ENCODE measurements at regions not wholly inside any gene's neighbourhood (a gene's known extent, or its start where the extent isn't known, plus 50 kb on each side); places are given as distances from the start of the nearest gene placed in this dataset.

- Histone ChIP-seq H3K36me3 (ENCODE audit: insufficient read depth, low read length) (no peaks in the 10 kb centered on the region), H2AFZ (ENCODE audit: low read length) (no peak overlapping the region), H4K20me1 (ENCODE audit: insufficient read depth, low read length) (no peaks in the 10 kb centered on the region), H3K79me2 (ENCODE audit: insufficient read depth, low read depth, low read length) (no peaks in the 10 kb centered on the region), H3K9me2 (ENCODE audit: insufficient read depth, low read length) (no peaks in the 10 kb centered on the region), H3K4me2 (ENCODE audit: low read length) (no peak overlapping the region), H3K4me3 (ENCODE audit: low read depth, low read length, poor library complexity, severe bottlenecking) (no peak overlapping the region), H3K27ac (ENCODE audit: low read depth, low read length, poor library complexity, severe bottlenecking) (no peak overlapping the region), H3K9me3 (ENCODE audit: low read length) (no peaks in the 10 kb centered on the region), H3K4me1 (ENCODE audit: insufficient read depth, low read length, poor library complexity, severe bottlenecking) (no peaks in the 10 kb centered on the region)
- POLR2A ChIA-PET = no interaction called here
- BruUV-seq (replicated peaks) = no TSS peak
- no peak for DNase-seq (ENCODE audit: low spot score)
- intact Hi-C loops (cut with micrococcal nuclease; ENCODE audit: unreplicated experiment) = no loop called here
- TF ChIP-seq, protein P1, sequence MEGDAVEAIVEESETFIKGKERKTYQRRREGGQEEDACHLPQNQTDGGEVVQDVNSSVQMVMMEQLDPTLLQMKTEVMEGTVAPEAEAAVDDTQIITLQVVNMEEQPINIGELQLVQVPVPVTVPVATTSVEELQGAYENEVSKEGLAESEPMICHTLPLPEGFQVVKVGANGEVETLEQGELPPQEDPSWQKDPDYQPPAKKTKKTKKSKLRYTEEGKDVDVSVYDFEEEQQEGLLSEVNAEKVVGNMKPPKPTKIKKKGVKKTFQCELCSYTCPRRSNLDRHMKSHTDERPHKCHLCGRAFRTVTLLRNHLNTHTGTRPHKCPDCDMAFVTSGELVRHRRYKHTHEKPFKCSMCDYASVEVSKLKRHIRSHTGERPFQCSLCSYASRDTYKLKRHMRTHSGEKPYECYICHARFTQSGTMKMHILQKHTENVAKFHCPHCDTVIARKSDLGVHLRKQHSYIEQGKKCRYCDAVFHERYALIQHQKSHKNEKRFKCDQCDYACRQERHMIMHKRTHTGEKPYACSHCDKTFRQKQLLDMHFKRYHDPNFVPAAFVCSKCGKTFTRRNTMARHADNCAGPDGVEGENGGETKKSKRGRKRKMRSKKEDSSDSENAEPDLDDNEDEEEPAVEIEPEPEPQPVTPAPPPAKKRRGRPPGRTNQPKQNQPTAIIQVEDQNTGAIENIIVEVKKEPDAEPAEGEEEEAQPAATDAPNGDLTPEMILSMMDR (conservative IDR thresholded peaks at IDR 0.05; ENCODE audit: low read length) = no peak
- TF ChIP-seq EZH2phosphoT487 (IDR thresholded peaks at IDR 0.05; ENCODE audit: borderline replicate concordance, low read depth, low read length) = no peak
- CTCF ChIA-PET (ENCODE audit: unreplicated experiment) = no interaction called here
These were observed 110.4 kb downstream of the AHR start for GRCh38 chr7:17408904-17409290.

DNA sequence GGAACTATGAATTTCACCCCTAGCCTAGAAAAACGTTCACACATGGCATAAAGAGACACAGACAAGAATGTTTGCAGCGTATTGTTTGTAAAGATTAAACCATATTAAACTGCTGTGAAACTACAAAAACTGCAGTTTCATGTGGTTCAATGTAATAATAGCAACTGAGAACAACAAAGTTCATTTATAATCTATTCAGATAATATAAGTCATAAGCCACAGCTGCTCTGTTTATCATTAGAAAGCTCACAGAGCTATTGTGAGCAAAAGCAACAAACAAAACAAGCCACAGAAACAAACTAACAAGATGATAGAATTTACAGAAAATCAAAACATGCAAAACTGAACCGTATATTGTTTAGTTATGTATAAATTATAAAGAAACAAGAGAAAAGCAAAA is 113.5 kb downstream of the AHR start:
- TF ChIP-seq, protein P1 (conservative IDR thresholded peaks at IDR 0.05; ENCODE audit: low read length) = no peak
- TF ChIP-seq EZH2phosphoT487 (IDR thresholded peaks at IDR 0.05; ENCODE audit: borderline replicate concordance, low read depth, low read length) = no peak
- Histone ChIP-seq H3K9me3 (ENCODE audit: low read length) (no peaks in the 10 kb centered on the region), H3K27ac (ENCODE audit: low read depth, low read length, poor library complexity, severe bottlenecking) (no peak overlapping the region), H3K9me2 (ENCODE audit: insufficient read depth, low read length) (no peaks in the 10 kb centered on the region), H3K36me3 (ENCODE audit: insufficient read depth, low read length) (no peaks in the 10 kb centered on the region), H3K4me3 (ENCODE audit: low read depth, low read length, poor library complexity, severe bottlenecking) (no peak overlapping the region), H4K20me1 (ENCODE audit: insufficient read depth, low read length) (no peaks in the 10 kb centered on the region), H3K4me1 (ENCODE audit: insufficient read depth, low read length, poor library complexity, severe bottlenecking) (no peaks in the 10 kb centered on the region), H3K4me2 (ENCODE audit: low read length) (no peak overlapping the region), H2AFZ (ENCODE audit: low read length) (no peak overlapping the region), H3K79me2 (ENCODE audit: insufficient read depth, low read depth, low read length) (no peaks in the 10 kb centered on the region)
- no peak for DNase-seq (ENCODE audit: low spot score)
- ChIA-PET CTCF (ENCODE audit: unreplicated experiment) (no interaction called here), POLR2A (interaction anchor here (0.5 kb wide), 1 partner anchor 30 kb away, joined by 3 read pairs; no protein-coding TSS in a partner anchor)
- no TSS peak for BruUV-seq (replicated peaks)
- intact Hi-C loops (cut with micrococcal nuclease; ENCODE audit: unreplicated experiment) = no loop called here

GRCh38 chr7:17412883-17413282 is 114.4 kb downstream of the AHR start:
- Histone ChIP-seq H3K36me3 (ENCODE audit: insufficient read depth, low read length) (no peaks in the 10 kb centered on the region), H3K9me3 (ENCODE audit: low read length) (no peaks in the 10 kb centered on the region), H3K4me2 (ENCODE audit: low read length) (no peak overlapping the region), H3K27ac (ENCODE audit: low read depth, low read length, poor library complexity, severe bottlenecking) (no peak overlapping the region), H2AFZ (ENCODE audit: low read length) (no peak overlapping the region), H4K20me1 (ENCODE audit: insufficient read depth, low read length) (no peaks in the 10 kb centered on the region), H3K79me2 (ENCODE audit: insufficient read depth, low read depth, low read length) (no peaks in the 10 kb centered on the region), H3K4me1 (ENCODE audit: insufficient read depth, low read length, poor library complexity, severe bottlenecking) (no peaks in the 10 kb centered on the region), H3K4me3 (ENCODE audit: low read depth, low read length, poor library complexity, severe bottlenecking) (no peak overlapping the region), H3K9me2 (ENCODE audit: insufficient read depth, low read length) (no peaks in the 10 kb centered on the region)
- BruUV-seq (replicated peaks) = no TSS peak
- CTCF ChIA-PET (ENCODE audit: unreplicated experiment) = no interaction called here
- POLR2A ChIA-PET = no interaction called here
- DNase-seq (ENCODE audit: low spot score) = no peak
- TF ChIP-seq, protein P1 (conservative IDR thresholded peaks at IDR 0.05; ENCODE audit: low read length) = no peak
- intact Hi-C loops (cut with micrococcal nuclease; ENCODE audit: unreplicated experiment) = no loop called here

Measured in OCI-LY7 (cell line).